Cardiac fibroblast (primary cell): ENCODE measurements at regions not wholly inside any gene's neighbourhood (a gene's known extent, or its start where the extent isn't known, plus 50 kb on each side); places are given as distances from the start of the nearest gene placed in this dataset.

Source experiments
- DNase-seq, 2 donors: peaks; one replicate each; pipeline versions ENCODE4 v3.0.0 to v3.0.0-alpha.2; 2010; ENCODE audit warnings: low read depth in 2 of 2
- H3K4me3 ChIP-seq, 2 donors: replicated peaks in 1 of 2; 1 replicate in 1 of 2; 2 replicates in 1 of 2; pipeline ENCODE4 v1.5.1; 2011; ENCODE audit warnings: low read depth in 2 of 2, low read length in 2 of 2, mild to moderate bottlenecking in 2 of 2, moderate library complexity in 1 of 2
- CTCF ChIP-seq: IDR thresholded peaks from one replicate; pipeline ENCODE4 v1.5.1; 2011; ENCODE audit warnings: low read depth, mild to moderate bottlenecking, low read length, inconsistent platforms

DNA sequence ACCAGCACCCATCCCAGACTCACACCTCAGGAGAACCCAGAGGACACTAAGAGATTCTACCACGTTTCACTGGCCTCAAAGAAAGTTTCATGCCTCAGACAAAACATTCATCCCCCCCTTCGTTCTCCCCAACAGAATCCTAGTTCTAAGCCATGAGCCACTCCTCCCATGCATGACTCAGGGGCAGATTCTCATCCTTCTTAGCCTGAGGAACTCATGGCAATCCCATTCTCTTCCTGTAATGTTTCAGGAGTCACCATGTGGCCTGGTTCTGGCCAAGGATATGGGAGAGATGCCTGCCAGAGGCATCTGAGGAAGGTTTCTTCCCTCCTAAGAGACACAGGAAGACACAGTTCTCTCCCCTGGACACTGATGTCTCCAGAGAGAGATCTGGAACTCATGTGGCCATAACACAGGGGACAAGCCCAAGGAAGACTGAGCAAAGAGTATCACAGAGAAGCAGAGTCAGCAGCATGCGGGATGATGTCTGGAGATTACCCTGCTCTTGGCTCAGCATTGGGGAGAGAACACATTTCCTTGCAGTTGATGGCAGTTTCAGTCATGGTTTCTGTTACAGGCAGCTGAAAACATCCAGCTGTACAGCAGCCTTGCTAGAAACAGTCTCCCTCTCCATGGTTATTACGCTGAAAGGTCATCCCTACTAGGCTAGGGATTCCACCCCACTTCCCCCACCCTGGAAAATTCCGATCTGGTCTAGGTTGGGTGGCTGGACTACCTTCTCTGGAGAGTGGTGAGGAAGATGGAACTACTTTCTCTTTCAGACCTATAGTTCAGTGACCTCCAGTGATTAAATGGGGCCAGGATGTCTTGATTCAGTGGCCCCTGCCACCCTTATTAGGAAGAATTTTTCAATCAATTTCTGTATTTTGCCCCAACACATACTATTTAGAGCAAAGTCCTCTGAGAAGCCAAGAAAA lies 115.4 kb downstream of the ZNF608 start:
- no peak overlapping the region for H3K4me3 ChIP-seq
- peak in 1 of 2 donors; percentile 31 for DNase-seq
- no peak for TF ChIP-seq CTCF

DNA sequence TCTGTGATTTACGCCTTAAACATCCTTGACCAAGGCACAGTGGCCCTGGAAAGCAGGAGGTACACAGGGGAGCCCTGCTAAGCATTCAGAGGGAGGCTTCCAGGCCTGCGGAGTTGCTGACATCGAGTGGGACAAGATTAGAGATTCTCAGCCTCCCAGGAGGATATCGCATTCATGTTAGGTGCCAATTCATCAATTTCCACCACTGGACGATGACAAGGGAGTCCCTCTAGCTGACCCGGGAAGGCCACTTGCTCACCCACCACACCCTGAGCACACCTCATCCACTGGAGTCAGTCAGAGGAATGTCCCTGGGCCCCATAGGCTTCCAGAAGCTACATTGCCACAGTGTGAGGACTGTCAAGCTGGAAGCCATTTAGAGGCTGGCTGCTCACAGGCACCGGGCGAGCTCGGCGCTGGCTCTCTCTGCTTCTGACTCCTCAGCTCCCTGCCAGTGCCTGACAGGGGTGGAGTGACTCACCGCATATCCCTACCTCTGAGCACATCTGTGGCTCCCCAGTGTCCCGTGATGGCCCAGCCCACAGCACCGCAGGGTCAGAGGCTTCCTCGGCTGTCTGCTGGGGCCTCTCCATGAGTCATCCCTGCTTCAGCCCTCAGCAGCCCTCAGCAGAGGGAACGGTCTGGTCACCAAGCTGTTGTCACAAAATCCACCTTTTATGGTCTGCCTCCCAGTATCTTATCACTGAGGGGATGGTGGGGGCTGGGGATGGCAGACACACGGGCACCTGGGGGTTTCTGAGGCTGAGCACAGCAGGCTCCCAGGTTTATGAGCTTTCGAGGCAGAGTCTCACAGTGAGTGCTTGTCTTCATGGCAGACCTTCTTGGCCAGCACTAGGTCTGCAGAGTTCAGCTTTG lies 117.5 kb downstream of the ZNF608 start:
- no peak for TF ChIP-seq CTCF
- DNase-seq: peak; percentile 83 to 96
- H3K4me3 ChIP-seq: no peak overlapping the region

DNA sequence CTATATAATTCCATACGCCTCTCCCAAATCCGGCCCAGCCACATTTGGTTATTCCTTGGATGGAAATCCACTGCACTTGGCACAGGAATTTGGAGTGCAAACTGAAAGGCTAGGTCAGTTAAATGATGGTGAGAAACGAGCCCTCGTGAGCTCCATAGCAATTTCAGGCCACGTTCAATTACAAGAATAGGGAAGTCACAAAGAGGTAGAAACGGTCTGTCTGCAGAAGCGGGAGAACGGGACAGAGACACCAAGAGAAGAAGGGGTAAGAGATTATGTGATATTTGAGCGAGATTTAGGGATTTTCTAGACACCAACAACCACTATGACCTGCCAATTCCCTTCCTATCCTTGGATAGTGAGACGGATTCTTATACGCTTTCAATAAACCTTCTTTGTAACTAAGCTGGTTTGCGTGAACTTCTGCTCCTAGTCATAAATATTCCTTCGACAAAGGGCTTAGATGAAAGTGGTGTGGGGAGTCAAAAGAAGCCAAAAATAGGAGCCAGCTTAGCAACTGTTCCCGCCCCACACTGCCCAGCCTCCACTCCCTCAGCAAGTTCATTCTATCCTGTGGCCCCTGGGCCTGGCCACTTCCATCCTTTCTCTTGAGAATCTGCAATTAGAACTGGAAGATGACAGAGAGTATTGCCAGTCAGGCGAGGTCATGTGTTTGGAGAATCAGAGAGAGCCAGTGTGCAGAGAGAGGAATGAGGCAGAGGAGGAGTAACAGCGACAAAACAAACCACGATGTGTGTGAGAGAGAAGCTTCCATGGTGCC lies 118.4 kb downstream of the ZNF608 start:
- peak in 1 of 2 donors; percentile 5 for DNase-seq
- no peak overlapping the region for H3K4me3 ChIP-seq

DNA sequence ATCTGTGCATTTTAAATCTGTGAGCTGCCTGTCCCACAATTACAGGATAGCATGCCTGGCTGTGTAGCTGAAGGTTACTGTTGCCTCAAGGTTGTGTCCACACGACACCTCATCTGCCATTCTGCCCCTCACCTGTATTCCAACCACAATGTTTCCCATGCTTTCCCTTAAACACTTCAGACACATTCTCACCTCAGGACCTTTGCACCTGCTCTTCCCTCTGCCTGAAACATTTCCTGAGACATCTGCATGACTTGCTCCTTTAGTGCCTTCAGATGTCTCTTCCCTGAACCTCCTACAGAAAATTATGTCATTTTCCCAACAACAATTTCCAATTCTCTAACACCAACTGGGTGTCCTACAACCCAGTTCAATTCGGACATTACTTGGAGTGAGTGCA lies 120.4 kb downstream of the ZNF608 start:
- no peak for TF ChIP-seq CTCF
- no peak for DNase-seq
- H3K4me3 ChIP-seq: no peak overlapping the region

More for the DNA sequence above, 118.4 kb downstream of the ZNF608 start:
- no peak for TF ChIP-seq CTCF

GRCh38 chr5:124623265-124623664 lies 123.2 kb downstream of the ZNF608 start:
- no peak for TF ChIP-seq CTCF
- DNase-seq: no peak
- no peak overlapping the region for H3K4me3 ChIP-seq

DNA sequence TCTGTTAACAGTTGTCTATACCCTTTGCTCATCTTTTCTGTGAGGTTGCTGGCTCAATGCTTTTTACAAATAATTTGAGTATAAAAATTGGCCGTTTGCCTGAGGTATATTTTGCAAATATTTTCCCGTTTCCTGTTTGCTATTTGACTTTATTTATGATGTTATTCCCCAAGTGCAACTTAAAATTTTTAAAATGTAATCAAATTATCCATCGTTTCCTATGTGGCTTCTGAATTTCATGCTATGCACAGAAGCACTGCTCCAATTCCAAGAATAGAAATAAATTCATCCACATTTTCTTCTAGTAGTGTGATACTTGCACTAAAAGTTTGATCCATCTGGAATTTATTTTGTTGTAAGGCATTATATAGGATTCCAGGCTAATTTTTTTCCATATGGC lies 123.6 kb downstream of the ZNF608 start:
- no peak for TF ChIP-seq CTCF
- H3K4me3 ChIP-seq: no peak overlapping the region
- no peak for DNase-seq
